ENCODE measurements at regions not wholly inside any gene's neighbourhood (a gene's known extent, or its start where the extent isn't known, plus 50 kb on each side); places are given as distances from the start of the nearest gene placed in this dataset.

- ChIA-PET POLR2A (ENCODE audit: unreplicated experiment) (no interaction called here), CTCF (no interaction called here)
- in situ Hi-C loops (cut with MboI; ENCODE audit: low sequenced_read_pairs) = no loop called here
- Histone ChIP-seq H3K27me3 (ENCODE audit: control insufficient read depth, insufficient read depth, low read length) (no peaks in the 10 kb centered on the region), H4K91ac (ENCODE audit: insufficient read depth, low read depth, low read length) (no peak overlapping the region), H3K56ac (ENCODE audit: extremely low read depth, insufficient read depth, low read length) (no peak overlapping the region), H3K9me3 (ENCODE audit: control insufficient read depth, insufficient read depth, low read length) (no peaks in the 10 kb centered on the region; the same call in 1 of the 2 replicates), H3K9me1 (ENCODE audit: insufficient read depth, low read length) (no peaks in the 10 kb centered on the region), H2BK15ac (ENCODE audit: low read depth, low read length) (no peak overlapping the region), H2AK5ac (ENCODE audit: low read depth, low read length) (no peak overlapping the region), H3K4me2 (ENCODE audit: low read depth, low read length) (no peak overlapping the region), H3K27ac (ENCODE audit: insufficient read depth, low read length) (no peak overlapping the region), H3K14ac (replicated peaks; ENCODE audit: low read depth, low read length) (no peak overlapping the region), H3K4me3 (ENCODE audit: insufficient read depth, low read depth, low read length) (no peak overlapping the region), H2BK20ac (ENCODE audit: low read depth, low read length) (no peak overlapping the region), H3K23ac (ENCODE audit: low read depth, low read length) (no peak overlapping the region), H2BK120ac (ENCODE audit: low read depth, low read length) (no peak overlapping the region), H3K4ac (ENCODE audit: low read depth, low read length) (no peak overlapping the region), H3K79me1 (ENCODE audit: low read depth in 1 of 2, low read length in 2 of 2) (no peaks in the 10 kb centered on the region), H2AFZ (replicated peaks; ENCODE audit: low read length, poor library complexity) (no peak overlapping the region), H2BK5ac (ENCODE audit: low read depth, low read length, poor library complexity, severe bottlenecking) (no peak overlapping the region), H4K20me1 (ENCODE audit: insufficient read depth, low read length) (no peaks in the 10 kb centered on the region), H3K9ac (ENCODE audit: low read depth, low read length) (no peak overlapping the region), H3K18ac (ENCODE audit: low read depth, low read length) (no peak overlapping the region), H3K36me3 (ENCODE audit: control insufficient read depth, insufficient read depth, low read length) (no peaks in the 10 kb centered on the region), H2AK9ac (replicated peaks; ENCODE audit: low read depth, low read length, poor library complexity) (no peak overlapping the region), H4K8ac (ENCODE audit: low read depth in 2 of 2, low read length in 2 of 2) (no peak overlapping the region), H4K5ac (ENCODE audit: low read depth, low read length) (no peak overlapping the region), H3K4me1 (ENCODE audit: control insufficient read depth, insufficient read depth, low read length) (no peaks in the 10 kb centered on the region)
- DNase-seq = no peak
- BruUV-seq (replicated peaks) = no TSS peak
- intact Hi-C loops (cut with micrococcal nuclease) = no loop called here
- no peak for ATAC-seq (ENCODE audit: low read depth)
- TF ChIP-seq CHD1 (IDR thresholded peaks at IDR 0.05; ENCODE audit: low read depth, low read length) = no peak
- TF ChIP-seq RFX5 (IDR thresholded peaks at IDR 0.05; ENCODE audit: low read depth, low read length) = no peak
- TF ChIP-seq MXI1 (IDR thresholded peaks at IDR 0.05; ENCODE audit: borderline replicate concordance, low read depth, low read length) = no peak
- no peak for TF ChIP-seq FOS (IDR thresholded peaks at IDR 0.05; ENCODE audit: low read depth, low read length)
- no peak for TF ChIP-seq POLR2A (IDR thresholded peaks at IDR 0.05; ENCODE audit: low read depth, low read length)
- TF ChIP-seq SMC3 (IDR thresholded peaks at IDR 0.05; ENCODE audit: low read depth, low read length) = no peak
- no peak for TF ChIP-seq MAZ (IDR thresholded peaks at IDR 0.05; ENCODE audit: borderline replicate concordance, low read depth, low read length)
- TF ChIP-seq BHLHE40 (IDR thresholded peaks at IDR 0.05; ENCODE audit: low read depth, low read length) = no peak
- dilution Hi-C loops (cut with HindIII; ENCODE audit: low sequenced_read_pairs, unreplicated experiment) = no loop called here
- WGBS, 2 experiments (ENCODE audit: extremely low coverage in 2 of 2, insufficient read length in 1 of 2) = 40% methylated on average over 2 of the region's 4 CpGs; no CpG with 5 or more reads in 1 of the 2 experiments
Observed at GRCh38 chrX:98028691-98029090, 1145.0 kb downstream of the RPA4 start.
